GM19238 (cell line): ENCODE measurements at regions not wholly inside any gene's neighbourhood (a gene's known extent, or its start where the extent isn't known, plus 50 kb on each side); places are given as distances from the start of the nearest gene placed in this dataset.
"Not testable (repeated sequence)": the region's sequence is repeated elsewhere in the genome, so short reads cannot be mapped to it uniquely, and the experiment has no call there.

Experiments
- DNase-seq: peaks from one replicate; pipeline ENCODE4 v3.0.0; 2011; ENCODE audit warnings: low spot score; ENCODE audit not compliant: insufficient read length

GRCh38 chrX:108843039-108843438, 106.7 kb upstream of the IRS4 start:
- DNase-seq, result not testable (repeated sequence)

GRCh38 chrX:108833993-108834392, 97.6 kb upstream of the IRS4 start:
- DNase-seq, result no peak

GRCh38 chrX:108811891-108812290, 75.5 kb upstream of the IRS4 start:
- no peak for DNase-seq

GRCh38 chrX:108795240-108795639, 58.9 kb upstream of the IRS4 start:
- DNase-seq, result no peak
